ENCODE measurements at regions not wholly inside any gene's neighbourhood (a gene's known extent, or its start where the extent isn't known, plus 50 kb on each side); places are given as distances from the start of the nearest gene placed in this dataset.

DNA sequence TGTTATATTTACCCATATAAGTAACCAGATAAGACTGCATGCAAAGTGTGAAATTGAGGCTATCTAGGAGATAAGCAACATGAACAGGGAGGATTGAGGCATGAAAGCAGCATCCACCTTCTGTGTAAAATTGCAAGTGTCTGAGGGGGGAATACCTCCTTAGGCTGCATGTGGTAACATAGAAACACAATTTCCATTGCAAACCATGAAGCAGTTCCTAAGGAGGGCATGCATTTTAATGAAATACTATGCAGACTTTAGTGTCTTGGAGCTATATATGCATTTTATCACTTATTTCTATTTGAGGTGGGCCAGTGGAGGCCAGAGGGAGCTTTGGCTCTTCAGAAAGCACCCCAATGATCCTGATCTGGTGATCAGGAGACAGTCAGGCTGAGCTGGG lies 160.2 kb downstream of the C11orf91 start:
- ATAC-seq (no peak), DNase-seq (no peak)
- Histone ChIP-seq H3K4me1 (no peaks in the 10 kb centered on the region), H3K27me3 (no peaks in the 10 kb centered on the region), H3K4me3 (no peak overlapping the region), H3K9me3 (no peaks in the 10 kb centered on the region), H3K27ac (no peak overlapping the region), H3K36me3 (no peaks in the 10 kb centered on the region)
- intact Hi-C loops (cut with DNase I; ENCODE audit: low total_unique reads) (loop anchor here (5.0 to 10.0 kb wide), 3 partner anchors 176 to 284 kb away; no protein-coding TSS in a partner anchor), in situ Hi-C loops (cut with MboI; ENCODE audit: low sequenced_read_pairs in 4 of 4) (loop anchor here in 1 of 4 donors (10.0 kb wide), 1 partner anchor 204 kb away; no protein-coding TSS in a partner anchor)
- TF ChIP-seq POLR2A (IDR thresholded peaks at IDR 0.05), result no peak
- no peak for TF ChIP-seq CTCF (IDR thresholded peaks at IDR 0.05 in 4 of 5, conservative IDR thresholded peaks at IDR 0.05 in 1 of 5)

DNA sequence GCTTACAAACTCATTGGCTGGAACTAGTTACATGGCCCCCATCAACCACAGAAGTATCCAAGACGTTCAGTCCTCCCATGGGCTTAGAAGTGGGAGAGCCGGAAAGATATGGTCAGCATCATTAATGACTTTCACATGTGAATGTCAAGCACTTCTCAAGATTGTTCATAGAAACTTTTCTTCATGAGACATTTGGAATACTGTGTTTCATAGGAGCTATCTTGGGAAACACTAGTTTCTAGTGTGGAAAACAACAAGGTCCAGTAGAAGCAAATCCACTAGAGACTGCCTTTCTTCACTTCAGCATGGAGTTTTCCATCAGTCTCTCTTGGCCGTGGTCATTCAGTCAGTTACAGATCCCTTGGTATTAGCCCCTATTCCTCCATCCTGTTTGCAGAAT lies 160.9 kb downstream of the C11orf91 start:
- Histone ChIP-seq H3K4me1 (no peaks in the 10 kb centered on the region), H3K36me3 (no peaks in the 10 kb centered on the region), H3K9me3 (no peaks in the 10 kb centered on the region), H3K4me3 (no peak overlapping the region), H3K27ac (no peak overlapping the region), H3K27me3 (peaks cover 0 to 2% (median 0%) of the 10 kb centered on the region in 3 donors)
- DNase-seq (no peak), ATAC-seq (peak; percentile 30 to 36)
- in situ Hi-C loops (cut with MboI; ENCODE audit: low sequenced_read_pairs in 4 of 4), result loop anchor here in 2 of 4 donors (10.0 kb wide), 1 partner anchor 205 kb away; no protein-coding TSS in a partner anchor
- intact Hi-C loops (cut with DNase I; ENCODE audit: low total_unique reads), result loop anchor here (5.0 to 10.0 kb wide), 3 partner anchors 175 to 285 kb away; no protein-coding TSS in a partner anchor
- no peak for TF ChIP-seq CTCF (IDR thresholded peaks at IDR 0.05 in 4 of 5, conservative IDR thresholded peaks at IDR 0.05 in 1 of 5)
- TF ChIP-seq POLR2A (IDR thresholded peaks at IDR 0.05), result no peak

DNA sequence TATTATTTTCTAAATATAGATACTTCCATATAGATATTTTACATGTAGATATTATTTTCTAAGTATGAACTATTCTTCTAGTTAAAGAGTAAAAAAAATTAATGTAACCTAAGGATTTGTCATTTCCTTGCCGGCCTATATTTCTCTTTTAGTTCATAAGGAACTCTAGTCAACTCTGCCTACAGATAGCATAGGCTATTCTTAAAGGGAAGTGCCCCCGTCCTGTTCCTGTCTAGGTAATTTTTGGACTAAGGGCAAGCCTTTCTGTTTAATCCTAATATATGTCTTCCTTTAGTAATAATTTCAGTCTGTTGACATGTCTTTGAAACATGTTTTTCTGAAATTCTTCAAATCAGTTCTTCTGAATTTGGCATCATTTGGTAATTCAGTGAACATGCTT lies 161.9 kb downstream of the C11orf91 start:
- no peak for ATAC-seq
- H3K27me3 ChIP-seq, result peaks cover 0 to 2% (median 0%) of the 10 kb centered on the region in 3 donors
- TF ChIP-seq POLR2A (IDR thresholded peaks at IDR 0.05) (no peak), CTCF (IDR thresholded peaks at IDR 0.05 in 4 of 5, conservative IDR thresholded peaks at IDR 0.05 in 1 of 5) (no peak)
- no peak overlapping the region for H3K27ac ChIP-seq
- no peaks in the 10 kb centered on the region for H3K4me1 ChIP-seq
- no peak overlapping the region for H3K4me3 ChIP-seq
- no peak for DNase-seq
- intact Hi-C loops (cut with DNase I; ENCODE audit: low total_unique reads), result no loop called here
- in situ Hi-C loops (cut with MboI; ENCODE audit: low sequenced_read_pairs in 4 of 4), result loop anchor here in 1 of 4 donors (10.0 kb wide), 1 partner anchor 206 kb away; no protein-coding TSS in a partner anchor
- no peaks in the 10 kb centered on the region for H3K36me3 ChIP-seq
- no peaks in the 10 kb centered on the region for H3K9me3 ChIP-seq

GRCh38 chr11:33536178-33536577 lies 164.4 kb downstream of the C11orf91 start:
- Histone ChIP-seq H3K27ac (no peak overlapping the region), H3K27me3 (peaks cover 0 to 2% (median 0%) of the 10 kb centered on the region in 3 donors), H3K36me3 (no peaks in the 10 kb centered on the region), H3K4me3 (no peak overlapping the region), H3K4me1 (no peaks in the 10 kb centered on the region), H3K9me3 (no peaks in the 10 kb centered on the region)
- TF ChIP-seq CTCF (IDR thresholded peaks at IDR 0.05 in 4 of 5, conservative IDR thresholded peaks at IDR 0.05 in 1 of 5) (no peak), POLR2A (IDR thresholded peaks at IDR 0.05) (no peak)
- no peak for ATAC-seq
- in situ Hi-C loops (cut with MboI; ENCODE audit: low sequenced_read_pairs in 4 of 4), result loop anchor here in 1 of 4 donors (10.0 kb wide), 1 partner anchor 209 kb away; no protein-coding TSS in a partner anchor
- DNase-seq, result no peak
- intact Hi-C loops (cut with DNase I; ENCODE audit: low total_unique reads), result no loop called here

GRCh38 chr11:33534575-33534974 lies 166.1 kb downstream of the C11orf91 start:
- no peaks in the 10 kb centered on the region for H3K4me1 ChIP-seq
- ATAC-seq (no peak), DNase-seq (no peak)
- intact Hi-C loops (cut with DNase I; ENCODE audit: low total_unique reads), result no loop called here
- in situ Hi-C loops (cut with MboI; ENCODE audit: low sequenced_read_pairs in 4 of 4), result loop anchor here in 1 of 4 donors (10.0 kb wide), 1 partner anchor 210 kb away; no protein-coding TSS in a partner anchor
- H3K4me3 ChIP-seq, result no peak overlapping the region
- H3K36me3 ChIP-seq, result no peaks in the 10 kb centered on the region
- peaks cover 0 to 2% (median 0%) of the 10 kb centered on the region in 3 donors for H3K27me3 ChIP-seq
- no peak for TF ChIP-seq POLR2A (IDR thresholded peaks at IDR 0.05)
- TF ChIP-seq CTCF (IDR thresholded peaks at IDR 0.05 in 4 of 5, conservative IDR thresholded peaks at IDR 0.05 in 1 of 5), result no peak
- no peak overlapping the region for H3K27ac ChIP-seq
- H3K9me3 ChIP-seq, result no peaks in the 10 kb centered on the region

All from gastrocnemius medialis (tissue), 4 donors.